ENCODE measurements at regions not wholly inside any gene's neighbourhood (a gene's known extent, or its start where the extent isn't known, plus 50 kb on each side); places are given as distances from the start of the nearest gene placed in this dataset.

DNA sequence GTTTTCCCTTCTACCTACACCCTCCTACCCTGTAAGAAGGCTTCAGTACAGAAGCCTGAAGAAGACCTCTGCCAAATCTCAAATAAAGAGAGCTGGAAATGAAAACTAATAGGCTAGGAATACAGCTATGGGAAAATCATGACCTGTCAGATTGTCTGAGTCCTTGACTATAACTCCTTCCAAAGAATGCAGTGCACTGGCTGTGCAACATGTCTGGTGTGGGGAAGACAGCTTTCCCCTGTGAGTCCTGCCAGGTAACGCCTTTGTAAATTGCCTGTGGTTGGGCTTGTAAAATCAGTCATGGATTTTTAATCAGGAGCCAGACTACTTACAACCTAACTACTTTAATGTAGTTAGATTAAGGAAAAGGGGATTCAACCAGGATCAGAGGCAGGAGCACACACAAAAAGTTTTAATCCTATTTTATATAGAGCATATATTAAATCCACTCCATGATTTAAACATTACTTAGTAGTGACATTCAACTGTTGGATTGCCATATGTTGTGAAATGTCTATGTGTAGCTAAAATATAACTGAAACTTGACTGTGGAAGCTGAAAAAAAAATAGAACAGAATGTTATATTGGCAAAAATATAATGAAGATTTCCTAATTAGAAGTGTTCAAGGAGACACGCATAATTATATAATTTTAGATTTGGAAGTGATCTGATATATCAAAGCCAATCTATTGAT is 1667.8 kb downstream of the KCNT2 start:
- intact Hi-C loops (cut with micrococcal nuclease) = no loop called here
- DNase-seq = no peak
- Mint-ChIP-seq H3K36me3 (ENCODE audit: low read depth) (no peaks in the 10 kb centered on the region), H3K27me3 (ENCODE audit: low read depth) (no peaks in the 10 kb centered on the region), H3K4me3 (no peak overlapping the region), H3K9me3 (peaks cover 4% of the 10 kb centered on the region), H3K27ac (no peak overlapping the region), H3K4me1 (ENCODE audit: low read depth) (no peaks in the 10 kb centered on the region)
- CTCF ChIA-PET = no interaction called here

- Mint-ChIP-seq H3K4me1 (ENCODE audit: low read depth) (no peaks in the 10 kb centered on the region), H3K36me3 (ENCODE audit: low read depth) (no peaks in the 10 kb centered on the region), H3K4me3 (no peak overlapping the region), H3K27ac (no peak overlapping the region), H3K27me3 (ENCODE audit: low read depth) (no peaks in the 10 kb centered on the region), H3K9me3 (peaks cover 4% of the 10 kb centered on the region)
- DNase-seq = no peak
- CTCF ChIA-PET = interaction anchor here (0.5 kb wide), 1 partner anchor 1198 kb away, joined by 3 read pairs; no protein-coding TSS in a partner anchor
- intact Hi-C loops (cut with micrococcal nuclease) = no loop called here
Measured at GRCh38 chr1:194935864-194936263, 1672.4 kb downstream of the KCNT2 start.

- peaks cover 4% of the 10 kb centered on the region for H3K9me3 Mint-ChIP-seq
- no peaks in the 10 kb centered on the region for H3K27me3 Mint-ChIP-seq (ENCODE audit: low read depth)
- CTCF ChIA-PET = no interaction called here
- H3K36me3 Mint-ChIP-seq (ENCODE audit: low read depth) = no peaks in the 10 kb centered on the region
- no peak overlapping the region for H3K27ac Mint-ChIP-seq
- no peak overlapping the region for H3K4me3 Mint-ChIP-seq
- DNase-seq = no peak
- no peaks in the 10 kb centered on the region for H3K4me1 Mint-ChIP-seq (ENCODE audit: low read depth)
- intact Hi-C loops (cut with micrococcal nuclease) = no loop called here
Measured at GRCh38 chr1:194931166-194931565, 1677.1 kb downstream of the KCNT2 start.

GRCh38 chr1:194930132-194930531 is 1678.1 kb downstream of the KCNT2 start:
- intact Hi-C loops (cut with micrococcal nuclease) = no loop called here
- no peak for DNase-seq
- H3K27me3 Mint-ChIP-seq (ENCODE audit: low read depth) = no peaks in the 10 kb centered on the region
- H3K4me3 Mint-ChIP-seq = no peak overlapping the region
- CTCF ChIA-PET = no interaction called here
- peaks cover 4% of the 10 kb centered on the region for H3K9me3 Mint-ChIP-seq
- no peaks in the 10 kb centered on the region for H3K36me3 Mint-ChIP-seq (ENCODE audit: low read depth)
- H3K4me1 Mint-ChIP-seq (ENCODE audit: low read depth) = no peaks in the 10 kb centered on the region
- H3K27ac Mint-ChIP-seq = no peak overlapping the region

- Mint-ChIP-seq H3K4me1 (ENCODE audit: low read depth) (no peaks in the 10 kb centered on the region), H3K27me3 (ENCODE audit: low read depth) (no peaks in the 10 kb centered on the region), H3K27ac (no peak overlapping the region), H3K36me3 (ENCODE audit: low read depth) (no peaks in the 10 kb centered on the region), H3K4me3 (no peak overlapping the region), H3K9me3 (no peaks in the 10 kb centered on the region)
- CTCF ChIA-PET = no interaction called here
- intact Hi-C loops (cut with micrococcal nuclease) = no loop called here
- DNase-seq = no peak
Measured at GRCh38 chr1:194929357-194929756, 1678.9 kb downstream of the KCNT2 start.

DNA sequence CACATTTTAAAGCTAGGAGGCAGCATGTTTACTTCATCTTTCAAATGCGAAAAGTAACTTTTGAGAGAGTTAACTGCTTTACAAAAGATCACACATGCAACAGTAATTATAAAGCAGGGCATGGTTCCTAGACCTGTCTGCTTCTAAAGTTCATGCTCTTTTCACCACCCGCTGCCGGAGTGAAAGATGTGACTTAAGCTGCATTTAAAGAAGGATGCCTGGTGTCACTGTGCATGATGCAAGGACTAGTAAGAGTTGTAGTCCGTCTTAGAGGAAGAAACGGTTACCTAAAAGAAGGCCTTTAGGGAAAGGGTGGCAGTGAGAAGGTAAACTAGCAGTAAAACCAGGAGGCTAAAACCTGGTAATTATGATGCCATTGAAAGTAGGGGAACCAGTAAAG is 1689.1 kb downstream of the KCNT2 start:
- Mint-ChIP-seq H3K4me1 (ENCODE audit: low read depth) (no peaks in the 10 kb centered on the region), H3K27me3 (ENCODE audit: low read depth) (no peaks in the 10 kb centered on the region), H3K27ac (no peak overlapping the region), H3K9me3 (no peaks in the 10 kb centered on the region), H3K36me3 (ENCODE audit: low read depth) (no peaks in the 10 kb centered on the region), H3K4me3 (no peak overlapping the region)
- no peak for DNase-seq
- intact Hi-C loops (cut with micrococcal nuclease) = no loop called here
- CTCF ChIA-PET = no interaction called here

- H3K4me1 Mint-ChIP-seq (ENCODE audit: low read depth) = no peaks in the 10 kb centered on the region
- no peak for DNase-seq
- CTCF ChIA-PET = no interaction called here
- intact Hi-C loops (cut with micrococcal nuclease) = no loop called here
- no peaks in the 10 kb centered on the region for H3K36me3 Mint-ChIP-seq (ENCODE audit: low read depth)
- H3K4me3 Mint-ChIP-seq = no peak overlapping the region
- H3K27me3 Mint-ChIP-seq (ENCODE audit: low read depth) = no peaks in the 10 kb centered on the region
- H3K9me3 Mint-ChIP-seq = no peaks in the 10 kb centered on the region
- H3K27ac Mint-ChIP-seq = no peak overlapping the region
Measured at GRCh38 chr1:194917769-194918168, 1690.5 kb downstream of the KCNT2 start.

- no peak overlapping the region for H3K27ac Mint-ChIP-seq
- no peak overlapping the region for H3K4me3 Mint-ChIP-seq
- intact Hi-C loops (cut with micrococcal nuclease) = no loop called here
- no peak for DNase-seq
- H3K9me3 Mint-ChIP-seq = no peaks in the 10 kb centered on the region
- CTCF ChIA-PET = no interaction called here
- H3K36me3 Mint-ChIP-seq (ENCODE audit: low read depth) = no peaks in the 10 kb centered on the region
- no peaks in the 10 kb centered on the region for H3K27me3 Mint-ChIP-seq (ENCODE audit: low read depth)
- no peaks in the 10 kb centered on the region for H3K4me1 Mint-ChIP-seq (ENCODE audit: low read depth)
Measured at GRCh38 chr1:194908643-194909042, 1699.6 kb downstream of the KCNT2 start.

DNA sequence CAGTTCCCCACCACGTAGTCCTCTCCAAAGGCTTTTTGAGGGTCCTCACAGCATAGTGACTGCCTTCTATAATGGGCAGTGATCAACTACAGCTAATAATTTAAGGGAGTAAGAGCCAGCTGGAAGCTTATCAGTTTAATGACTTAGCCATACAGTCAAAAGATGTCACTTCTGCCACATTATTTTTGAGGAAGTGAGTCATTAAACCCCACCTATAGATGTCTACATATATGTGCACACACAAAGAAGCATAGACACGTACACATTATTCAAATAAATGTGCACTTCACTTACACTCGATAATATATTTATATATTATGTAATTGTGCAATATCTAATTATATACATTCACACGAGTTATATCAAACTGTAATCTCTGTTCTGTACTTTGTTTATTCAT is 1704.7 kb downstream of the KCNT2 start:
- CTCF ChIA-PET = no interaction called here
- H3K27ac Mint-ChIP-seq = no peak overlapping the region
- H3K4me1 Mint-ChIP-seq (ENCODE audit: low read depth) = no peaks in the 10 kb centered on the region
- no peaks in the 10 kb centered on the region for H3K9me3 Mint-ChIP-seq
- intact Hi-C loops (cut with micrococcal nuclease) = no loop called here
- H3K27me3 Mint-ChIP-seq (ENCODE audit: low read depth) = no peaks in the 10 kb centered on the region
- H3K36me3 Mint-ChIP-seq (ENCODE audit: low read depth) = no peaks in the 10 kb centered on the region
- no peak for DNase-seq
- no peak overlapping the region for H3K4me3 Mint-ChIP-seq

GRCh38 chr1:194889310-194889709 is 1702.9 kb upstream of the B3GALT2 start:
- Mint-ChIP-seq H3K9me3 (peaks cover 8% of the 10 kb centered on the region), H3K27ac (no peak overlapping the region), H3K4me1 (ENCODE audit: low read depth) (no peaks in the 10 kb centered on the region), H3K27me3 (ENCODE audit: low read depth) (no peaks in the 10 kb centered on the region), H3K36me3 (ENCODE audit: low read depth) (no peaks in the 10 kb centered on the region), H3K4me3 (no peak overlapping the region)
- intact Hi-C loops (cut with micrococcal nuclease) = no loop called here
- CTCF ChIA-PET = interaction anchor here (1.0 kb wide), 1 partner anchor 20 kb away, joined by 3 read pairs; no protein-coding TSS in a partner anchor
- no peak for DNase-seq

GRCh38 chr1:194870860-194871259 is 1684.4 kb upstream of the B3GALT2 start:
- CTCF ChIA-PET = no interaction called here

GRCh38 chr1:194866153-194866552 is 1679.7 kb upstream of the B3GALT2 start:
- no peak overlapping the region for H3K27ac Mint-ChIP-seq
- H3K27me3 Mint-ChIP-seq (ENCODE audit: low read depth) = no peaks in the 10 kb centered on the region
- intact Hi-C loops (cut with micrococcal nuclease) = no loop called here
- H3K9me3 Mint-ChIP-seq = peaks cover 2% of the 10 kb centered on the region
- H3K36me3 Mint-ChIP-seq (ENCODE audit: low read depth) = no peaks in the 10 kb centered on the region
- DNase-seq = no peak
- no peaks in the 10 kb centered on the region for H3K4me1 Mint-ChIP-seq (ENCODE audit: low read depth)
- CTCF ChIA-PET = no interaction called here
- H3K4me3 Mint-ChIP-seq = no peak overlapping the region

More at GRCh38 chr1:194870860-194871259, 1684.4 kb upstream of the B3GALT2 start:
- no peaks in the 10 kb centered on the region for H3K9me3 Mint-ChIP-seq
- DNase-seq = no peak
- no peaks in the 10 kb centered on the region for H3K36me3 Mint-ChIP-seq (ENCODE audit: low read depth)
- H3K4me3 Mint-ChIP-seq = no peak overlapping the region
- intact Hi-C loops (cut with micrococcal nuclease) = no loop called here
- no peaks in the 10 kb centered on the region for H3K27me3 Mint-ChIP-seq (ENCODE audit: low read depth)
- H3K4me1 Mint-ChIP-seq (ENCODE audit: low read depth) = no peaks in the 10 kb centered on the region
- no peak overlapping the region for H3K27ac Mint-ChIP-seq

GRCh38 chr1:194865383-194865782 is 1679.0 kb upstream of the B3GALT2 start:
- CTCF ChIA-PET = no interaction called here
- no peaks in the 10 kb centered on the region for H3K36me3 Mint-ChIP-seq (ENCODE audit: low read depth)
- intact Hi-C loops (cut with micrococcal nuclease) = no loop called here

More at GRCh38 chr1:194865383-194865782, 1679.0 kb upstream of the B3GALT2 start:
- H3K4me1 Mint-ChIP-seq (ENCODE audit: low read depth) = no peaks in the 10 kb centered on the region
- no peak overlapping the region for H3K27ac Mint-ChIP-seq
- H3K27me3 Mint-ChIP-seq (ENCODE audit: low read depth) = no peaks in the 10 kb centered on the region
- H3K9me3 Mint-ChIP-seq = peaks cover 2% of the 10 kb centered on the region
- DNase-seq = no peak
- H3K4me3 Mint-ChIP-seq = no peak overlapping the region
